ENCODE measurements at regions not wholly inside any gene's neighbourhood (a gene's known extent, or its start where the extent isn't known, plus 50 kb on each side); places are given as distances from the start of the nearest gene placed in this dataset.
"Not testable (repeated sequence)": the region's sequence is repeated elsewhere in the genome, so short reads cannot be mapped to it uniquely, and the experiment has no call there.

GRCh38 chr13:84096216-84096615, 213.9 kb upstream of the SLITRK1 start:
- no peak for FAIRE-seq

DNA sequence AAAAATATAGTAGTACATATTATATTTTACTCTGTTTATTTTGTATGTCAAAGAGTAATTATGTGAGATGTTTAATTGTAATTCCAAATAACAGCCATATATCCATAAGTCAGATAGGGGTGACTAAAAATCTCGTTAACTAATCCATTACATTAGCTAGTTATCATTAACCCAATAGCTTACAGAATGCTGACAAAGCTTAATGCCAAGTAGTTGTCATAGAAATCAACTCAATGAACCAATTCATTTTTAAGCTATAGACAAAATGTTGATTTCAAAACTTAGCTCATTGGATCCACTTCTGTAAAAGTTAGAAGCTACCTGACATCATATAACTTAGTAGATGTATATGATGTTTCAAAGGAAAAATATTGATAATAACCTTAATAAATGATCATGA, 206.7 kb upstream of the SLITRK1 start:
- FAIRE-seq, result no peak

DNA sequence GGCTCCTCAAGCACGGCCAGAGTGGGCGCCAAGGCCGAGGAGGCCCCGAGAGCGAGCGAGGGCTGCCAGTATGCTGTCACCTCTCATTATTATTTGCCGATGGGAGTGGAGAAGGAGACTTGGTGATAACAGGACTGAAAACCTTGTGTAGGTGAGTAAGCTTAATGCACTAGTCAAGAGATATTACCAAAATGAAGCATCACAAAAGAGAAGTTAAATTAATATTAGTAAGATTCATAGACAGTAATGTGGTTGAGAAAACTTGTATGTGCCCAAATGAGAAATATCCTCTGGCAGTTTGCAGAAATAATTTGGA, 204.5 kb upstream of the SLITRK1 start:
- no peak for FAIRE-seq

- not testable (repeated sequence) for FAIRE-seq
Measured at GRCh38 chr13:84086098-84086846, 204.0 kb upstream of the SLITRK1 start.

DNA sequence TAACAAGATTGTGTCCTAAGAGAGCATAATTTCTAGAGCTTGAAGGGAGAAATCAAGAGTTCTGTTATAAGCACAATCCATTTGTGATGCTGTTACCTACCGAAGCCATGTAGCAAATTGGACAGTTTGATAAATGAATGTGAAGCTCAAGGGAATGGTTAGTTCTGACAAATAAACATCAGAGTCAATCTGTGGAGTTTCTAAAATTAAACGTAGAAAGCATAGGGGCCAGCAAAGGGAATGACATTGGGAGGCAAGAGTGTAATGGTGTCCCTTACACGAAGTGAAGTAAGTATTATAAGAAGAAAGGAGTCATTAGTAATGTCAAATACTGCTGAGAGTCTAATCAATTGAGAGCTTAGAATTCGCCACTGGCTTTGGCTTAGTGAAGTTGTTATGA, 200.2 kb upstream of the SLITRK1 start:
- no peak for FAIRE-seq

GRCh38 chr13:84080748-84081530, 198.7 kb upstream of the SLITRK1 start:
- no peak for FAIRE-seq

- FAIRE-seq, result no peak
Measured at GRCh38 chr13:84077271-84077670, 195.0 kb upstream of the SLITRK1 start.

DNA sequence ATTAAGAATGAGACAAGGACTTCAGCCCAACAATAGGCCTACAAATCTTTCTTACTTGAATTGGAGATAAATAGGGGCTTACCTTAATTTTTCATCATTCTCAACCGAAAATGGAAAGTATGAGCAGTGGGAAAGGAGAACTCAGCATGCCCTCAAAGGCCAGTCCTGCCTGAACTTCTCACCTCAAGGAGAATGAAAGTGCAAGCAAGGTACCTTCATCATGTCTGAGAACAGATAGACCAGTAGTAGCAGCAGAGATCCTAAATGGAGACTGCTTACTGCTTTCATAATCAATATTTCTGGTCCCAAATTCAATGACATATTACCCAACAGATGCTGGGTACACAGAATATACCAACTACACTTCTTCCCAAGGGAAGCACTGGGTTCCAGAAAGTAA, 194.0 kb upstream of the SLITRK1 start:
- FAIRE-seq, result no peak

- FAIRE-seq, result no peak
Measured at GRCh38 chr13:84050536-84050935, 168.3 kb upstream of the SLITRK1 start.

DNA sequence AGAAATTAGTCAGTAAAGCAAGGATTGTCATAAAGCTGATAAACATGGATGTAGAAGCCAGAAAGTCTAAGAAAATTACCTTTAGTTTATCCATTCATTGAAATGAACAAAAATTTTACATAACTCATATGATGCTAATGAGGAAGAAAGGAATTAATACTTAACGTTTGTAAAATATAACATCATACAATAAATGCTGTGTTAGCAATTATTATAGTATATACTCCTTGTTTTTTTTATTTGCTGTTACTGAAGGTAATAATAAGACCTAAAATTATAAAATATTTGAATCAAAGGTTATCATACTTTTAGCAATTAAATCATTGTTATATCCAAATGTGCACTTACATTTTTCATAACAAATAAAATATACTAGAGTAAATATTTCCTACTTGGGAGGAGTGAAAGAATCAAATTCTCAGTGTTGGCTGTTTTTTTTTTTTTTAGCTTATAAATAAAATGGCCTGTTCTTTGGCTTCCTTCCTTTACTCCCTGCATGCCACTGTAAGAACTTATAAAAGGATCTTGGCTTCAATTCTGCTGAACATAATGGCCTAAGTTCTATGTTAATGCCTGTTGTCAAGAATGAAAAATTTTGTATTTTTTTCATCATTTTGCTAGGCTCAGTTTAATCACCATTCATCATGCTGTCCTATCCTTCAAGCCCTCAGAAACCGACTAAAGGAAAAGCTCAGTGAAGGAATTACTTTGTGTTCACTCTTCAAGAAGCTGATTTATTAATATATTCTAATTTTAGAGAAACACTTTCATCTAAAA, 167.4 kb upstream of the SLITRK1 start:
- no peak for FAIRE-seq

GRCh38 chr13:84044805-84045204, 162.5 kb upstream of the SLITRK1 start:
- FAIRE-seq, result peak; percentile 6

GRCh38 chr13:84038001-84038400, 155.7 kb upstream of the SLITRK1 start:
- no peak for FAIRE-seq

DNA sequence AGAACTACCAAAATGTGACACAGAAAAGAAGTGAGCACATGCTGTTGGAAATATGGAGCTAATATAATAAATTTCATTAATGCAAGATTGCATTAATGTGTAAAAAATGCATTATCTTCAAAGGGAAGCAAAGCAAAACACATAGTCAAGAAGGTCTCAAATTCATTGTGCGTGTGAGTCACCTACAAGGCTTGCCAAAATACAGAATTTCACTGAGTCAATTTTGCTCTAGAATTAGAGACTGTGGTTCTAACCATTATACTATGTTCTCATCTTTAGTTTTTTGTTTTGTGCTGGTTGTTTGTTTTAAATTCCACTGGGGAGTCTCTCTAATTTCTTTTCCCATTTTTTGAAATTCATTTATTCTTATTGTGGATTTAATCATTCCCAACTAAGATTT, 149.8 kb upstream of the SLITRK1 start:
- no peak for FAIRE-seq

- FAIRE-seq, result no peak
Measured at GRCh38 chr13:84031120-84031519, 148.8 kb upstream of the SLITRK1 start.

DNA sequence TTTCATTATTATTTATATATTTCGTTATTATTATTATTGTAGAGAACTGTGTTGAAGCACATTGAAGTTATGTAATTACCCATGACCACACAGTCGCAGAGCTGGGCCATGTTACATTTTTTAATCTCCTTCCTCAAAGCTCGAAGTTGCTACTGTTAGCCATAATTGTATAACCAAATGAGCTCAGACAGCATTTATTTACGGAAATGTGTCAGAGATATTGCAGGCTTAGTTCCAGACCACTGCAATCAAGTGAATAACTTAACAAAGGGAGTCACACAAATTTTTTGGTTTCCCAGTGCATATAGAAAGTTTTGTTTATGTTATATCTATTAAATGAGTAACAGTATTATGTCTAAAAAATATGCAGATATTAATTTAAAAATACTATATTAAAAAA, 147.1 kb upstream of the SLITRK1 start:
- no peak for FAIRE-seq

DNA sequence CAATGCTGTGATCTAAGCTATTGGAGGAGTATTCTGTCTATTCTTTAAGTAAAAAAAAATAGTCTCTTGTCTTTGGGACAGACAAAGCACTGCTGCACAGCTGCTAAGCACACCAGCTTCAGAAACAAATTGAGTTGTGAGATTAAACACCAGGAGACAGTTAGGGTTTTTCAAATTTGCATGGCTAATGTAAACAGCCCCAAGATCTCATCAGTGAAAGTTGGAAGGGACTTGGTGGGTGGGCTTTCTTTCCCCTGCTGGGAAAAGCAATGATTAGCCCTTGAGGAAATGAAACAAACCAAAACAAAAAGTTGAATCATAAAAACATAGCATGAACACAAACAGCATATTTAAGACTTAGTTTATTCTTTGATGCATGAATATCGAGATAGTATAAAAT, 143.6 kb upstream of the SLITRK1 start:
- no peak for FAIRE-seq

DNA sequence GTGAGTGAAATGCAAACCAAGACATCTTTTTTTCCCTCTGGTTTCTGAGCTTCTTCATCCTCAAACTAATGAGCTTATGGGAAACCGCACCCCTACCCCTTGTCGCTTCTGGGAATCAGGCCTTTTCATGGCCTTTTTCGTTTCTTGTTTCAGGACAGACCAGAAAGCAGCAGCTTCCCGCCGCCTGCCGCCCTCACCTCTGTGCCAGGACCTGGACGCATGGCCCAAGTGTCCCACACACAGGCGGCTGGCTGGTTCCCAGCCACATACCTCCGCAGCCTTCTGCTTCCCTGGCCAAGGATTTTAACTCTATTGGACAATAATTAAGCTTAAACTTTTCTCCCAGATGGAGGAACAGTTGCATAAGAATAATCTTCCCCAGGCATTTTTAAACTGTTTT, 114.1 kb upstream of the SLITRK1 start:
- FAIRE-seq, result no peak

- no peak for FAIRE-seq
Measured at GRCh38 chr13:83995930-83996329, 113.7 kb upstream of the SLITRK1 start.

DNA sequence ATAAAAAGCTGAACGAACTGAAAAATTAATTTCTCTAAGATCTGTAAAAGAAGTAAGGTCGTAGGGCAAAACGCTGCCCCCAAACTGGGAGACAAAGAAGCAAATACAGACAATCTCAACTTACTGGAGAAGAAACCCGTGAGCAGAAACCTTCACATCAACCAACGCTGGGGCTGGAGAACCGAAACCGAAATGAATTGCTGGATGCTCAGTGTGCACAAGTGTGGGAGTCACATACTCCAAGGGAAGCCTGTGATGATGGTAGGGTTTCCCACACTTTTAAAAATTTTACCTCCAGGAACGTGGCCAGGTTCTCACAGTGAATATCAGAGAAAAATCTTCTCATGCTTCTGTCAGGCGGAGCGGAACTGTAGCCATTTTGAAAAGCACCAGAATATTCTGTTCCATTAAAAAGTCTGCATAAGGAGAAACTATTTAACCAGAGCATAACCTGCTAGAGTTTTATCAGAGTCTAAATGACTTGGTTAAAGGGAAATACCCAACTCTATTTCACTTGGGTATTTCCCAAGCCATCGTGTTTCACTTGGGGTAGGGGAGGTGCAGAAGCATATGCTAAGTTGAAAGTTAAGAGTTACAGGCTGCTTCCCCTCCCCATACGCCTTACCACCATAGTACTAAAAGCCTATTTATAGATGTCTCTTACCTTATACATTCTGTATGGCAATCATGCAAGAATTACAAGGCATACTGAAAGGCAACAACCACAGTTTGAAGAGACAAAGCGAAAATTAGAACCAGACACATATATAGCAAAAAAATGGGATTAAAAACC, 110.5 kb upstream of the SLITRK1 start:
- no peak for FAIRE-seq

GRCh38 chr13:83987394-83987793, 105.1 kb upstream of the SLITRK1 start:
- FAIRE-seq, result no peak

- FAIRE-seq, result no peak
Measured at GRCh38 chr13:83984793-83985192, 102.5 kb upstream of the SLITRK1 start.

DNA sequence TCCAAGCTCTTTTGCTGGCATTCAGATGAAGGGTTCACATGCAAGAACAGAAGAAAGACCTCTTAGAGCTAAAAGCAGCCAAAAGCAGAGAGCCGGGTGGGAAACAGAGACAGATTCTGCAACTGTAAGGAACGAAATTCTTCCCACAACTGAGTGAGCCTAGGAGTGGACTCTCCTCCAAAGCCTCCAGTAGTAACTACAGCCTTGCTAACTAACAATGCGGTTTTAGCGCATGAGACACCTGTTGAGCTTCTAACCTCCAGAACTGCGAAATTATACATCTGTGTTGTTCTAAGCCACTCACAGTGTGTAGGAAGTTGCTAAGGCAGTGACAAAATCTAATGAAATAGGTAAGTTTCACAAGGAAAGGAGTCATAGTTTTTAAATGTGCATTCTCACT, 98.1 kb upstream of the SLITRK1 start:
- no peak for FAIRE-seq

DNA sequence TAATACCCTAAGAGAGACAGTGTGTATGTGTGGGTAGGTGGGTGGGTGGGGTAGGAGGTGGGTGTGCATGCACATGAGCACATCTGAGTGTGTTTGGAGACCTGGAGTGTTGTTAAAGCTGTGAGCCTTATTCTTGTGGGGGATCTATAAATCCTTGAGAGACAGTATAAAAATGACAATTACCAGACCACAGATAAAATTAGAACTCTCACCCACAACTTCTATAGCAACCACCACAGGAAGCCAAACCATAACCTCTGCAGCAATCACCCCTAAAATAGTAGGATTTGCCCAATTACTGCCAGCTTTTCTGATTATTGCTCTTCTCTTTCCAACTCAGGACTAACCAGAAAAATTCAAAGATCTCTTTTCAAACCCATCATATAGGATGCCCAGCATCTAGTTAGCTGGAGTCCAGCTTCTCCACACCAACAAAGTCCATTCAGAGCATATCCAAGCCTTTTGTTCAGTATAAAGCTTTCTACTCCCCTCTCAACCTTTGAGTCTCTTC, 93.4 kb upstream of the SLITRK1 start:
- no peak for FAIRE-seq
